IPS DF 4.7 (cell line): ENCODE measurements at regions not wholly inside any gene's neighbourhood (a gene's known extent, or its start where the extent isn't known, plus 50 kb on each side); places are given as distances from the start of the nearest gene placed in this dataset.
"Not testable (repeated sequence)": the region's sequence is repeated elsewhere in the genome, so short reads cannot be mapped to it uniquely, and the experiment has no call there.

Experiments used
- DNase-seq: peaks from one replicate; pipeline ENCODE4 v3.0.0-alpha.2; 2013; ENCODE audit warnings: low spot score; ENCODE audit errors: extremely low read depth

DNA sequence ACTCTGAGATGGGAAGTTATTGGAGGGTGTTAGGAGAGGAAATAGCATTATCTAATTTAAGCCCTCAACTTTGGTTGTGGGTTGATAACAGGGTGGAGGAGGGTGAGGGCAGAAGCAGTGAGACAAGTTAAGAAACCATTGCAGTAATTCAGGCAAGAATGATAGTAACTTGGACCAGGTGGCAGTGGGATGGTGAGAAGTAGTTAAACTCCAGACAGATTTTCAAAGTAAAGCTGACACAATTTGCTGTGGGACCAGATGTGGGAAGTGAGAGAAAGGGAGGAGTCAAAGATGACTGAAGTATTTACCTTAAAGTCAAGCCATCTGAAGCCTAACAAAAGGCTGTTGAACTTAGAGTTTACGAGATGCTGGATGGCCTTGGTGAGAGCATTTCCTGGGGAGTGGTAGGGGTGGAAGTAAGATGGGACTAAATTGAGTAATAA, 163.2 kb upstream of the KLF7 start:
- no peak for DNase-seq

- DNase-seq, result no peak
Measured at GRCh38 chr2:207330912-207331311, 165.2 kb upstream of the KLF7 start.

GRCh38 chr2:207331674-207332073, 165.9 kb upstream of the KLF7 start:
- DNase-seq, result no peak

DNA sequence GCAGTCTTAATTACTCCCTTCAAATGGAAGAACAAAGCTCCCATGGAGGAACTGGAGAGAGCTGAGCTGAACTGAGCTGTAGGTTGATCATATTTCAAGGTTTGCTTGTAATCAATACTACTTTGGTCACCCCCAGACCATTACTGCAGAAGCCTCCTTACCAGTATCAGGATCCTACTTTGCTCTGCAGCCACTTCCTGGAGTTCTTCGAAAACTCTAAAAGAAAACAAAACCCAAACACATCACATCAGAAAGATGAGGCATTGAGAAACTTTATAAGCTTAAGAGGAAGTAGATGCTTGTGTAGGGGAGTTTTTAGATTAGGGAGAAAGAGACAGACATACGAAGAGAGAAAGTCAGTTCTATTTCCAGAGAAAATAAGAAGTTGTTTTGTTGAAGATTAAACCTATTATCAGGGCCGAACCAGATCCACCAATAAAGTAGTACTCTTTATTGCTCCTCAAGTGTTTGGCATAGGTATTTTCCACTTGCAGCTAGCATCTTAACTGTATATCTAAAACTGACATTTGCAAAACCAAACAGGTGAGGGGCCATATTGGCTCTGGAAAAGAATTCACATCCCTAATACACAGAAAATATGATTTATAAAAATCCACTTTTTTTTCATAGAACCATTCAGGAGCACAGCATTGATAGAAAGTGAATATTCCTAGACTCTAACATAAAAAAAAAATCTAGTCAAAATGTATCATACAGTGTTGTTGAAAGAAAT, 166.9 kb upstream of the KLF7 start:
- DNase-seq, result no peak

GRCh38 chr2:207333599-207334300, 168.0 kb upstream of the KLF7 start:
- no peak for DNase-seq

- no peak for DNase-seq
Measured at GRCh38 chr2:207334301-207334623, 168.5 kb upstream of the KLF7 start.

- DNase-seq, result peak; percentile 87
Measured at GRCh38 chr2:207334624-207335371, 169.1 kb upstream of the KLF7 start.

DNA sequence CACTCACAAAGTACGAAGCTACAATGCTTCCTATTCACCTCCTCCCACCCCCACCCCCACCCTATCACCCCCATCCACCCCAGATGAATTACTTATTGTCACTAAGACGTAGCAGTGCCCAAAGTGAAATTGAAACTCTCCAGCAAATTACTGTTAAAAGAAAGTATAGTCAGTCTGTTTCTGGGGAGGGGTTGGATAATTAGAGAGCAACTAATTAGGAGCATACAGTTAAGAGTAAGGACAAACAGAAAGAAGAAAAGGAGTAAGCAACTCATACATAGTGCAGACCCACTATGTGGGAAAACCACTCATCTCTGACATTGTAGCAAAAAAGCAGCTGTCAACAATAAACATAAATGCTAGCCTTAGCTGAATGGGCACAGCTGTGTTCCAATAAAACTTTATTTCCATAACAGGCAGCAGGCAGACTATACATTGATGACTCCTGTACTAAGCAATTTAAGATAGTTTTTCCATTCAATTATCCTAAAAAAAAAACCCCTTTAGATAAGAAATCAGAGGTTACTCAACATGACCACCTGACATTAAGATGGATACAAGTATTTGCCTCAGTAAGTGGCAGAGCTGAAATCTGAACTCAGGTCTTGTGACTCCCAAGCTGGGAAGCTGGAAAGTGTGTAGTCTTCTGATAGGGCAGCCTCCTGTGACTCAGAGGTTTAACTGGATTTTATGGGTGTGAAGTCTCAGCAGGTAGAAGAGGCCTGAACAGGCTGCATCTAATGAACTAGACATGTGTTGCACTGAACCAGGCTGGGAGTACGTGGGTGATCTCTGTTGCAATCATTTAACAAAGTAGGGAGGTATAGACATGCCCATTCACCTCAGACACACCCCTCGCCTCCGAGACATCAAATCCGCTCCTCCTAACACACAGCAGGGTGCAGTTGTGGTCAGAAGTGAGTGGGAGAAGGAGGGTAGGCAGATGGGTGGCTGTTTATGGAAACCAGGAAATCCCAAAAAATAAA, 171.8 kb upstream of the KLF7 start:
- no peak for DNase-seq

DNA sequence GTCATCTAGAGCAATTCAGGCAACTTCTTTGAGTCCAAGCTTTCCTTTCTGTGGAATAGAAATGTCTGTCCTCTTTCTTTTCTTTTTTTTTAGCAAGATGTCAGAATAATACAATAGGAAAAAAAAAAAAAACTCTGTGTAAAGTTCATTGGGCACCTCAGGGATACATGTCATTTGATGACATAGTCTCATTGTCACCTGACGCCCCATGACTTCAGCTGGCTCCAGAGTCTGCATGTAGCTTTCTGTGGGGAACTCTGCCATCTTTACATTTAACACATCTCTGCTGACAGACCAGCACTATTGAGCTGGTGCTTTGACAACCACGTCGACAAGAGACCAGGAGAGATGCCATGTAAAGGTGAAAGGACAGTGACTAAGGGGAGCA, 172.5 kb upstream of the KLF7 start:
- DNase-seq, result no peak

DNA sequence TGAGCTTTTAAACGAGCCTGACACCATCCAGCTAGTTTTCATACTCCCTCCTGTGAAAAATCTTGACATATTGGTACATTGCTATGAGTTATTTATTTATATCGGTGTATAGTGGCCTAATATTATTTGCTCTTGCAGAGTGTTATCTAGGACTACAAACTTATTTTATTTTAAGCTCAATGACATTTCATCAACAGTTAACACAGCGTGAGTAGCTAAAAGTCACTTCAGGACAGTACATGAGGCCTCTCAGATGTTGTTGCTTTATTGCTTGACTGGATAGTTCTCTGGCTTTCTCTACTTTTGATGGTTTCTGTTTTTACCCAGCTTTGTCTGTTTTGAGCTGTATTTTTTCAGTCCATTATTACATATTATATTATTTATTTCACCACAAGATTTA, 172.9 kb upstream of the KLF7 start:
- DNase-seq, result no peak

- no peak for DNase-seq
Measured at GRCh38 chr2:207341112-207341750, 175.5 kb upstream of the KLF7 start.

DNA sequence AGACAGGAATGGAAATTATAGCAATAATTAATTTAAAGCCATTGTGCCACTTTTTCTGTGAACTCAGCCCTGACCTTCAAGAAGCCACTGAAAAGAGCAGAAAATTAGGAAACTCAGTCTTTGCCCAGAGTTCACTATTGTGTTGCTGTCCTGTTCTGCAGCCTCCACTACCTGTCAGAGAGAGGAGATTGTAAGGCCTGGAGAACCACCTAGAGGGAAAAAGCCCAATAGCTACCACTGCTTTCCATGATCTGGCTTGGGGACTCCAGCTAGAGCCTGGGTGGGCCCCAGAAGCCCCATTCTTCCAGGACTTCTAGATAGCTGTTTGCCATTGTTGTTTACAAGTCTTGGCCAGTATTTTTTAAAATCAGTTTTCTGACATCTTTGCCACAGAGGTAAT, 176.1 kb upstream of the KLF7 start:
- no peak for DNase-seq

DNA sequence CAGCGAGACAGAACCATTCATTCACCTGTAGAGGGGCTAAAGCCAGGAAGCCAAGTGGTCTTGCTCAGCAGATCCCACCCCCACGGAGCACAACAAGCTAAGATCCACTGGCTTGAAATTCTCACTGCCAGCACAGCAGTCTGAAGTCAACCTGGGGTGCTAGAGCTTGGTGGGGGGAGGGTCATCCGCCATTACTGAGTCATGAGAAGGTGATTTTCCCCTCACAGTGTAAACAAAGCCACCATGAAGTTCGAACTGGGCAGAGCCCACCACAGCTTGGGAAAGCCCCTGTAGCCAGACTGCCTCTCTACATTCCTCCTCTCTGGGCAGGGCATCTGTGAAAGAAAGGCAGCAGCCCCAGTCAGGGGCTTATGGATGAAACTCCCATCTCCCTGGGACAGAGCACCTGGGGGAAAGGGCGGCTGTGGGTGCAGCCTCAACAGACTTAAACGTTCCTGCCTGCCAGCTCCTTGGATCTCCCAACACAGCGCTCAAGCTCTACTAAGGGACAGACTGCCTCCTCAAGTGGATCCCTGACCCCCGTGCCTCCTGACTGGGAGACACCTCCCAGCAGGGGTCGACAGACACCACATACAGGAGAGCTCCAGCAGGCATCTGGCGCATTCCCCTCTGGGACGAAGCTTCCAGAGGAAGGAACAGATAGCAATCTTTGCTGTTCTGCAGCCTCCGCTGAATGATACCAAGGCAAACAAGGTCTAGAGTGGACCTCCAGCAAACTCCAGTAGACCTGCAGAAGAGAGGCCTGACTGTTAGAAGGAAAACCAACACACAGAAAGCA, 179.0 kb upstream of the KLF7 start:
- DNase-seq, result not testable (repeated sequence)

DNA sequence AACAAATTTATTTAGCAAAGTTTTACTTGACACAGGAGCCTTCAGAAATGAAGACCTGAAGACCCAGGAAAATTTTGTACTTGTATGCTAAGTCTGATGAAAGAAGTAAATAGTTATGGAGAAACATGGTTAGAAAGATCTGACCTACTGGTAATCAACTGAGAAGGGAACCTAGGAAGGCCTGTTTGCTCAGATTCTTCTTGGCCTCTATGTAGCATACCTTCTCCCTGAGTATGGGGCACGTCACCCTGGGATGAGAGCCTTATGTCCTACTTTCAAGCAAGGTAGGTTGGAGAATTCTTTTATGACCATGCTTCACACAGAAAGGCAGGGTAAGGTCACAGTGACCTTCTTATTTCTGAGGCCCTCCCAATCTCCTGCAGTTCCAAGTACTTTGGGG, 178.6 kb upstream of the CREB1 start:
- DNase-seq, result no peak

DNA sequence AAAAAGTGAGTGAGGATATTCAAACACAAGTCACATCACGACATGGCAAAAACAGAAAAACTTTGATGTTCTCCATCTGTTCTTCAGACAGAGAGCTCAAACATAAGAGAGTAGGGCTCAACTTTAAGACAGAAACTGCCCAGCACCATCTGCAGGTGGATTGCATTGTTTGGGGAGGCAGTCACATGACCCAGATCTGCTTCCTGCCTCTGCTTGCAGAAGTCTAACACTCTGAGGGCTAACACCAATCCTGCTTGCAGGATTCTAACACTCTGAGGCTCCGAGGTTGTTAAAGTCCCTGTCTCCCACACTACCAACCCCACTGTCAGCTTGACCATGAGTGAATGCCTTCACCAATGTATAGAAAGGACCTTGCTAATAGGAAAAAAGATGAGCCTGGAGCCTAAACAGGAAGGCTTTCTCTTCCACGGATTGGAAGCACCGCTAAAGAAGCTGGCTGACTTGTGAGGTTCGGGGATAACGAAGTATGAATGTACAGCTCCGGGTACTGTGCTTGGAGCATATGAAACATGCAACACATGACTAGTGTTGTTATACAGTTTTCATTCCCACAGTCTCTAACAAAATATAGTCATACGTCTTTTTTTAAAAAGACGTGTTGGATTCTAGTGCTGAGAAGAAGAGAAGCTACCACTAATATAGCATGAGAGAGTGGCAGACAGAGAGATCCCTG, 176.6 kb upstream of the CREB1 start:
- no peak for DNase-seq

DNA sequence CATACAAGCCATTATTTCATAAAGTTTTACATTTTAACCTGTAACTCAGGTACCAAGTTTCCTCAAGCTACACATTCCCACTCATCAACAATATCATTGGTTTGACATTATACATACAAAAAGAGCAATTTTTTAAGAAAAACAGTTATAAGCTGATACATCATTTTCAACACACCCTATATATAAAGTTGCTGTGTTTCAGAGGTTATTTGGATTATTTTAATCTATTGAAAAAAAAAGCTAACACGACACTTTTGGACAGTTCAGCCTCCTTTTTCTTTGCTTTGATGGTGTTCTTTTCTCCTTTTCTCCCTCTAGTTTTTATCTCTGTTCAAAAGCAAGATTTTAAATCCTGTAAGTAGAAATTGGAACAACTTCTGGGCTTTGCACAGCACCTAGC, 175.9 kb upstream of the CREB1 start:
- no peak for DNase-seq

DNA sequence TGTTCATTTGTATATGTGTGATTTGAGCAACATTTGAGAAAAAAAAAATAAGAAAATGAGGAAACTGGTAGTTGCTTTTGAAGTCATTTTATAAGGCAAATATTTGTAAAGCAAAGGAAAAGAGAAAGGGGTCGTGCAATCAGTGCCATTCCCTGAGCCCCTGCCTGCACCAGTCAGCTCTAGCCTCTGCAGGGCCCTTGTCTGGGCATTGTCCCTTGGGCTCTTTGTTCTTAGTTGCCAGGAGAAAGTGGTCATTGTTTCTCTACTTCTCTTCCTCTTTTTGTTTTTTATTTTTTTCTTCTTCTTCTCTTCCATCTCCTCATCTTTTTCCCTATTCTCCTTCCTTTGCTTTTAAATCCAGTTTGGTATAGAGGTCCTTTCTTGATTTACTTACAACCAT, 175.3 kb upstream of the CREB1 start:
- DNase-seq, result no peak

GRCh38 chr2:207356567-207356966, 173.2 kb upstream of the CREB1 start:
- DNase-seq, result no peak

- DNase-seq, result no peak
Measured at GRCh38 chr2:207357216-207357615, 172.5 kb upstream of the CREB1 start.
